Panc1 (cell line): ENCODE measurements at regions not wholly inside any gene's neighbourhood (a gene's known extent, or its start where the extent isn't known, plus 50 kb on each side); places are given as distances from the start of the nearest gene placed in this dataset.

Experiments used
- ATAC-seq: fragments of 200-7000 bp; cut with Tn5 transposase; 2 replicates; pipeline ENCODE4 v1.9.1; 2020; ENCODE audit warnings: mild to moderate bottlenecking, moderate library complexity
- BruUV-seq: library from RNA; stranded (reverse); fragments of 400-500 nt; replicated peaks from 2 replicates; lab custom pipeline; 2021; lab: Mats Ljungman, UMichigan
- CTCF ChIA-PET: fragments of 300-600 bp; sonication (Branson Sonifier 250); formaldehyde crosslinking; loops from one replicate; lab custom pipeline; 2022; ENCODE audit warnings: antibody characterized with exemption; lab: Charles Lee
- POLR2A ChIA-PET: fragments of 300-600 bp; sonication (Branson Sonifier 250); formaldehyde crosslinking; loops from one replicate; lab custom pipeline; 2022; ENCODE audit warnings: antibody characterized with exemption; lab: Charles Lee
- DNase-seq: peaks from one replicate; pipeline ENCODE4 v3.0.0-alpha.2; 2010; ENCODE audit warnings: low read depth, low spot score
- H3K27ac ChIP-seq: 2 replicates; pipeline ENCODE4 v1.5.1; 2011; ENCODE audit warnings: mild to moderate bottlenecking, low read length, inconsistent platforms
- H3K27me3 ChIP-seq: fragments of 200-500 bp; sonication (Bioruptor generic); 2 replicates; pipeline ENCODE4 v1.6.0; 2014; ENCODE audit warnings: low read length, inconsistent platforms; ENCODE audit not compliant: control insufficient read depth, insufficient read depth
- H3K36me3 ChIP-seq: fragments of 200-500 bp; sonication (Bioruptor generic); 2 replicates; pipeline ENCODE4 v1.5.1; 2014; ENCODE audit warnings: inconsistent platforms, mild to moderate bottlenecking, low read length, moderate library complexity; ENCODE audit not compliant: control insufficient read depth, insufficient read depth
- H3K4me1 ChIP-seq: 2 replicates; pipeline ENCODE4 v1.5.1; 2011; ENCODE audit warnings: inconsistent platforms, mild to moderate bottlenecking, low read length, moderate library complexity; ENCODE audit not compliant: control insufficient read depth, insufficient read depth
- H3K4me3 ChIP-seq, 2 experiments: 2 replicates each; pipeline ENCODE4 v1.5.1; 2011 to 2012; ENCODE audit warnings: low read depth in 2 of 2, low read length in 2 of 2, mild to moderate bottlenecking in 2 of 2, inconsistent platforms in 1 of 2, moderate library complexity in 1 of 2
- H3K9me3 ChIP-seq: fragments of 200-500 bp; sonication (Bioruptor generic); 2 replicates; pipeline ENCODE4 v1.5.1; 2014; ENCODE audit warnings: low read depth, mild to moderate bottlenecking, inconsistent platforms, low read length, moderate library complexity; ENCODE audit not compliant: control insufficient read depth, insufficient read depth
- CTCF ChIP-seq: fragments of 450-650 bp; IDR thresholded peaks from 2 replicates; pipeline ENCODE4 v1.5.1; 2017; ENCODE audit warnings: mild to moderate bottlenecking
- POLR2AphosphoS5 ChIP-seq: IDR thresholded peaks from 2 replicates; pipeline ENCODE4 v1.6.1; 2012; ENCODE audit warnings: mild to moderate bottlenecking, low read depth, low read length, moderate library complexity
- REST ChIP-seq, 2 experiments: IDR thresholded peaks; 2 replicates each; pipeline ENCODE4 v1.6.1; 2011 to 2012; ENCODE audit warnings: low read depth in 2 of 2, control low read depth in 1 of 2, low read length in 1 of 2, mild to moderate bottlenecking in 1 of 2, moderate library complexity in 1 of 2; ENCODE audit not compliant: insufficient read depth in 1 of 2
- SIN3A ChIP-seq: IDR thresholded peaks from 2 replicates; pipeline ENCODE4 v1.6.1; 2012; ENCODE audit warnings: low read depth, mild to moderate bottlenecking, low read length, moderate library complexity, borderline replicate concordance; ENCODE audit not compliant: insufficient read depth
- TCF7L2 ChIP-seq: IDR thresholded peaks from 2 replicates; pipeline ENCODE4 v1.6.1; 2011; ENCODE audit warnings: mild to moderate bottlenecking, low read depth, low read length, inconsistent platforms
- in situ Hi-C: cut with HindIII; loops from 2 replicates; pipeline ENCODE4 v1.10.0; 2016; ENCODE audit warnings: low sequenced_read_pairs, low pct_unique_long_range_greater_than_20kb
- intact Hi-C: fragments of 100-400 bp; cut with micrococcal nuclease; formaldehyde crosslinking; loops from one replicate; pipeline ENCODE4 v1.10.0; 2022; ENCODE audit not compliant: unreplicated experiment

DNA sequence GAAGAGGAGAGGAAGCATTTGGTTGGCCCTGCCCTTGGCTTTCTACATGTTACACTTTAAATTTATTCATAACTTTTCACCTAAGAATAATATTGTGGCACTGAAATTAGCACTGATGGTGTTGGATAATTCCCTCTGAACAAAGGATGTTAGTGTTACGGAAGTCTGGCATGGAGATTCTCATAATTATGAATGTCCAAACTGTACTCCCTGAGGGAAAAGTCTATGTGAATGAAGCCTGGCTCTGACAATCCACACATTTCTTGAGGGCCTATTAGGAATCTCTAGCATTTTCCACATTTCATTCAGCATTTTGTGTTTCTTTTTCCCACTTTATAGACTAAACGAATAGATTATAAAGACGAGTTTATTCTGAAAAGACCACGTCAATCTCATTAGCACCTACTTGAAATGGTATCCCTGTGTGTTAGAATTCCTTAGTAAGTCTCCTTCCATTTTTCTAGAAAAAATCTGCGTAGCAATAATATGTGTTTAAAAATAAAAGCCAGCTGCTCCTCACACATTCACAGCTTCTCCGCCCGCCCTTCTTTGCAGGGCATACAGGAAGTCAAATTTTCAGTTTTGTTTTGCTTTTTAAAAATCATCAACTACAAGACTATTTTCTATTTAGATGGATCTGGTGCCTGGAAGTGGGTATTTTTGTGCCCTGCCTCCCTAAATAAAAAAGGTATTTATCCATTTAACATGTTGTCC, 131.8 kb upstream of the PALS2 start:
- no TSS peak for BruUV-seq
- in situ Hi-C loops = no loop called here

GRCh38 chr7:24442170-24442777, 131.0 kb upstream of the PALS2 start:
- no peak overlapping the region for H3K27ac ChIP-seq
- ATAC-seq (no peak), DNase-seq (no peak)
- intact Hi-C loops (no loop called here), in situ Hi-C loops (no loop called here)
- no peaks in the 10 kb centered on the region for H3K9me3 ChIP-seq
- H3K36me3 ChIP-seq = no peaks in the 10 kb centered on the region
- BruUV-seq = no TSS peak
- TF ChIP-seq POLR2AphosphoS5 = no peak
- no peak for TF ChIP-seq CTCF
- TF ChIP-seq REST (IDR thresholded peaks at IDR 0.05; ENCODE audit: insufficient read depth in 1 of 2, low read depth in 2 of 2, low read length in 1 of 2) = no peak
- no peak for TF ChIP-seq TCF7L2
- no peak for TF ChIP-seq SIN3A
- POLR2A ChIA-PET = no interaction called here
- CTCF ChIA-PET = no interaction called here
- no peaks in the 10 kb centered on the region for H3K27me3 ChIP-seq
- no peak overlapping the region for H3K4me3 ChIP-seq
- H3K4me1 ChIP-seq = no peaks in the 10 kb centered on the region

More for the DNA sequence above, 131.8 kb upstream of the PALS2 start:
- CTCF ChIA-PET = no interaction called here
- H3K4me1 ChIP-seq = no peaks in the 10 kb centered on the region
- H3K4me3 ChIP-seq = no peak overlapping the region
- no peaks in the 10 kb centered on the region for H3K27me3 ChIP-seq
- intact Hi-C loops = no loop called here
- H3K36me3 ChIP-seq = no peaks in the 10 kb centered on the region
- no peak for ATAC-seq
- no peaks in the 10 kb centered on the region for H3K9me3 ChIP-seq
- POLR2A ChIA-PET = no interaction called here
- no peak for TF ChIP-seq TCF7L2
- no peak for TF ChIP-seq SIN3A
- TF ChIP-seq CTCF = no peak
- no peak for TF ChIP-seq REST (IDR thresholded peaks at IDR 0.05; ENCODE audit: insufficient read depth in 1 of 2, low read depth in 2 of 2, low read length in 1 of 2)
- TF ChIP-seq POLR2AphosphoS5 = no peak
- no peak for DNase-seq
- H3K27ac ChIP-seq = no peak overlapping the region
